ENCODE measurements at regions not wholly inside any gene's neighbourhood (a gene's known extent, or its start where the extent isn't known, plus 50 kb on each side); places are given as distances from the start of the nearest gene placed in this dataset.
"Not testable (repeated sequence)": the region's sequence is repeated elsewhere in the genome, so short reads cannot be mapped to it uniquely, and the experiment has no call there.

- not testable (repeated sequence) for TF ChIP-seq FOXM1 (IDR thresholded peaks at IDR 0.05; ENCODE audit: borderline replicate concordance); FOXA1 (IDR thresholded peaks at IDR 0.05); SUZ12 (IDR thresholded peaks at IDR 0.05); TARDBP (IDR thresholded peaks at IDR 0.05); HDGF (IDR thresholded peaks at IDR 0.05; ENCODE audit: borderline replicate concordance); SP1 (IDR thresholded peaks at IDR 0.05); L3MBTL2 (conservative IDR thresholded peaks at IDR 0.05); PKNOX1 (IDR thresholded peaks at IDR 0.05); ARNT (IDR thresholded peaks at IDR 0.05); BHLHE40 (IDR thresholded peaks at IDR 0.05; ENCODE audit: borderline replicate concordance); NFRKB (IDR thresholded peaks at IDR 0.05); LEF1 (IDR thresholded peaks at IDR 0.05; ENCODE audit: borderline replicate concordance); CTBP1 (IDR thresholded peaks at IDR 0.05; ENCODE audit: borderline replicate concordance); ELF4 (IDR thresholded peaks at IDR 0.05)
Observed at GRCh38 chr2:109722640-109723039, 71.5 kb upstream of the RGPD5 start.
